ENCODE measurements at regions not wholly inside any gene's neighbourhood (a gene's known extent, or its start where the extent isn't known, plus 50 kb on each side); places are given as distances from the start of the nearest gene placed in this dataset.

- DNase-seq = no peak
Observed at GRCh38 chr9:134243778-134244467, 79.6 kb upstream of the RNU6ATAC start.

GRCh38 chr9:134245179-134245578, 80.8 kb upstream of the RNU6ATAC start:
- no peak for DNase-seq

GRCh38 chr9:134247918-134248631, 78.2 kb upstream of the RXRA start:
- DNase-seq = no peak

- no peak for DNase-seq
Observed at GRCh38 chr9:134251296-134252069, 74.8 kb upstream of the RXRA start.

- DNase-seq = no peak
Observed at GRCh38 chr9:134252084-134252830, 74.0 kb upstream of the RXRA start.

GRCh38 chr9:134253606-134254205, 72.5 kb upstream of the RXRA start:
- DNase-seq = no peak

GRCh38 chr9:134258332-134258731, 67.9 kb upstream of the RXRA start:
- DNase-seq = no peak

GRCh38 chr9:134258828-134259546, 67.3 kb upstream of the RXRA start:
- DNase-seq = no peak

- no peak for DNase-seq
Observed at GRCh38 chr9:134259708-134260107, 66.5 kb upstream of the RXRA start.

- no peak for DNase-seq
Observed at GRCh38 chr9:134260801-134261200, 65.5 kb upstream of the RXRA start.

GRCh38 chr9:134262035-134262434, 64.2 kb upstream of the RXRA start:
- DNase-seq = no peak

GRCh38 chr9:134263596-134263995, 62.7 kb upstream of the RXRA start:
- no peak for DNase-seq

- DNase-seq = no peak
Observed at GRCh38 chr9:134264169-134264568, 62.1 kb upstream of the RXRA start.

- DNase-seq = no peak
Observed at GRCh38 chr9:134265078-134265477, 61.2 kb upstream of the RXRA start.

GRCh38 chr9:134266418-134266817, 59.8 kb upstream of the RXRA start:
- DNase-seq = no peak

GRCh38 chr9:134267305-134267880, 58.9 kb upstream of the RXRA start:
- no peak for DNase-seq

- DNase-seq = no peak
Observed at GRCh38 chr9:134267881-134268724, 58.2 kb upstream of the RXRA start.

- no peak for DNase-seq
Observed at GRCh38 chr9:134268747-134269146, 57.5 kb upstream of the RXRA start.
